ENCODE measurements at regions not wholly inside any gene's neighbourhood (a gene's known extent, or its start where the extent isn't known, plus 50 kb on each side); places are given as distances from the start of the nearest gene placed in this dataset.
"Not testable (repeated sequence)": the region's sequence is repeated elsewhere in the genome, so short reads cannot be mapped to it uniquely, and the experiment has no call there.

DNA sequence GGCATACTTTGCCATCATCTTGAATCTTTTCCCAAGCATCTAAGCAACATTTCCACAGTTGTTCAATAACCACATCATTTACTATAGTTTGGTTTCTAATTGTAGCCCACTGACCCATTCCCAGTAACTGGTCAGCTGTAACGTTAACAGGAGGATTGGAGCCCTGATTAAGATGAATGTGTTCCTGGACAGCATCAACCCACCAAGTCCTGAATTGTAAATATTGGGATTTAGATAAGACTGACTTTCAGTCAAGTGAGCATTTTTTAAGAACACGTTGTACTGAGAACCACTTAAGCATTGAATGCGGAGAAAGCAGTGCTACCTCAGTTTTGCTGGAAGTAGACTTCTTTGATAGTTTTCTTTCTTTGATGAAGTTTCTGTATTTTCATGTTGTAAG lies 53.3 kb upstream of the ARL4D start:
- DNase-seq (ENCODE audit: low read depth in 2 of 2): not testable (repeated sequence)

DNA sequence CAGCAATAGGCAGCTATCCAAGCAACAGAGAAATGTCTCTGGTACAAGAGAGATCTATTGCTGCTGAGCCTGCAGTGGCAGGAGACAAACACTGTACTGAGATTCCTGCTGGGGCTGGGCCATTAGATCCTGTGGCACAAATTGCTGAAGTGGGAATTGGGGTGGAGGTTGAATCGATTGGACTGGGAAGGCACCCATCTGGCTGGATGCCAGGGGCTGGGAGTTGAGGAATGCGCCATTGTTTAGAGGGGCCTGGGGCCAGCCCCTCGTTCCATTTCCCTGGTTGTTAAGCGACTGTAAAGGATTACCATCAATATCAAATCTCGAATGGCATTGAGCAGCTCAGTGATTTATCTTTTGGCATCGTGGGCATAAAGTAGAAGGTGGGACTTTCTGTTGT lies 54.1 kb upstream of the ARL4D start:
- no peak for DNase-seq (ENCODE audit: low read depth in 2 of 2)

DNA sequence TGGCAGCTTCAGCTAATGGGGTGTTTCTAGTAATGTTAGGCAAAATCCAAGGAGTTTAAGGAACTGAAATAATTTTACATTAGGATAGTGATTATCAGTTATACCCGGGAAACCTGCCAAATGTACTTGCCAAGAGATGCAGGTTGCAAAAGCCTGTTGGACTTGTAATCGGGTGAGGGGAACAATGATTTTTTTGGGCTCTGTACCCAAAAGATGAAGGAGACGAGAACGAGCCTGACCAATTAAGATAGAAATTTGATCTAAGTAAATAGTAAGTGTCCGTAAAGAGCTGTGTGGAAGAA lies 56.3 kb upstream of the ARL4D start:
- no peak for DNase-seq (ENCODE audit: low read depth in 2 of 2)

DNA sequence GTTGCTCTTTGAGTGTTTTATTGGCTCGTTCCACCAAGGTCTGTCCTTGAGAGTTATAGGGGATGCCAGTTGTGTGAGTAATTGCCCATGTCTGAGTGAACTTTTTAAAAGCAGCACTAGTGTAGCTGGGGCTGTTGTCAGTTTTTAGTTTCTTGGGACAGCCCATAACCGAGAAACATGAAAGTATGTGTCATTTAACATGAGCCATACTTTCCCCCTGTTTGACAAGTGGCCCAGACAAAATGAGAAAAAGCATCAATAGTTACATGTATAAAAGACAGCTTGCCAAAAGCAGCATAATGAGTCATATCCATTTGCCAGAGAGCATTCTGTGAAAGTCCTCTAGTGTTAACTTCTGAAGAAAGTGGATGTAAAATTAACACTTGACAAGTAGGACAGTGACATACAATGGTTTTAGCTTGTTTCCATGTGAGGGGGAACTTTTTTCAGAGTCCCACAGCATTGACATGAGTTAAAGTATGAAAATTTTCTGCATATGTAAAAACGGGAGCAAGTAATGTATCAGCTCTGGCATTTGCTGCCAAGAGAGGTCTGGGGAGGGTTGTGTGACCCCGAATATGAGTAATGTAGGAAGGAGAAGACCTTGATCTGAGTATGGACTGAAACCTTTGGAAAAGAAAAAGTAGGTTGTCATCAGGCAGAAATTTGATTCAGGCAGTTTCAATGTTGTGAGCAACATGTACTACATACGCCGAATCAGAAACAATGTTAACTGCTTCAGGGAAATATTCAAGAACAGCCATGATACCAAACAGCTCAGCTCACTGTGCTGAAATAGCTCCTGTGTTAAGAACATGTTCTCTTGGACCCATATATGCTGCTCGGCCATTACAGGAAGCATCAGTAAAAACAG lies 56.8 kb upstream of the ARL4D start:
- DNase-seq (ENCODE audit: low read depth in 2 of 2): peak in 1 of 2 donors; percentile 22

DNA sequence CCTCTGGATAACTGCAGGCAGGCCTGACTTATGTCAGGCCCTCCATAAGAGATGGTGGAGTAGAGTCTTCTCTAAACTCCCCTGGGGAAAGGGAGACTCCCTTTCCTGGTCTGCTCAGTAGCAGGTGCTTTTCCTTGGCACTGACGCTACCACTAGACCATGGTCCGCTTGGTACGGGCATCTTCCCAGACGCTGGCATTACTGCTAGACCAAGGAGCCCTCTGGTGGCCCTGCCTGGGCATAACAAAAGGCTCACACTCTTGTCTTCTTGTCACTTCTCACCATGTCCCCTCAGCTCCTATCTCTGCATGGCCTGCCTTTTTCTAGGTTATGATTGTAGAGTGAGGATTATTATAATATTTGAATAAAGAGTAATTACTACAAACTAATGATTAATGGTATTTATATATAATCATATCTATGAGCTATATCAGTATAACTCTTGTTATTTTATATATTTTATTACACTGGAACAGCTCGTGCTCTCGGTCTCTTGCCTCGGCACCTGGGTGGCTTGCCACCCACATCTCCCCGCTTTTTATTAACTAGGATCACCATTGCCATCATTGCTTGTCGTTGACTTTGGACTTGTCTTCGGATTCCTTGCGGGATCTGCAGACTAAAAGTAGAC lies 59.8 kb upstream of the ARL4D start:
- DNase-seq (ENCODE audit: low read depth in 2 of 2): peak in 1 of 2 donors; percentile 34

DNA sequence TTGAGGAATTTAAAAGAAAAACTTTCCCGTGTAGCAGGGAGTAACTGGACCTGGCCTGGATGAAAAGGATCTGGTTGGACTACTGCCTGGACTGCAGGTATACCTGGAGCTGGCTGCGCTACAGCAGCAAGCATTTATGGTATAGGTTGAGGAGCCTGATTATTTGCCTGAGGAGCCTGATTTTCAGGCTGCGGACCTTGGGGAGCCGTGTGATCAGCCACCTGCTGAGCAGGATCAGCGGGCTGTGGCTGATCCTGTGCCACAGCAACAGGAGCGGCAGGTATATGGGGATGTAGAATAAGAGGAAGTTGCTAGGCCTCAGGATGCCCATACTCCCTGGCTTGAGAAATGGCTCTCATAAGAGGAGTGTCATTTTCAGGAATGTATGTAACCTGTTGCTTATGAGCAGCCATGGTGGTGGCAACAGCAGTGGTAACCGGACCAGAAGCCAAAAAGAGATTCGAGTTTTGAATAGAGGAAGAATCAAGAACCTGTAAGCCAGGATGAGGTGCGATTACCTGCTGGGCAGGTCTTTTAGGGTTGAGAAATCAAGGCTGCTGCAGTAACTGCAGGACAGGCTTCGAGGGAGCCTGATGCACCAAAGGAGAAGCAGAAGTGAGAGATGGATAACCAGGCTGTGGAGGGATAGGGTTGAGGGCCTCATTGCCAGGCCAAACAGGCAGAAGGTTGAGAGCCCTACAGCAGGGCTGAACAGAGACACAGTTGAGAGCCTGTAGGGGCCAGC lies 60.9 kb upstream of the ARL4D start:
- DNase-seq (ENCODE audit: low read depth in 2 of 2): no peak

DNA sequence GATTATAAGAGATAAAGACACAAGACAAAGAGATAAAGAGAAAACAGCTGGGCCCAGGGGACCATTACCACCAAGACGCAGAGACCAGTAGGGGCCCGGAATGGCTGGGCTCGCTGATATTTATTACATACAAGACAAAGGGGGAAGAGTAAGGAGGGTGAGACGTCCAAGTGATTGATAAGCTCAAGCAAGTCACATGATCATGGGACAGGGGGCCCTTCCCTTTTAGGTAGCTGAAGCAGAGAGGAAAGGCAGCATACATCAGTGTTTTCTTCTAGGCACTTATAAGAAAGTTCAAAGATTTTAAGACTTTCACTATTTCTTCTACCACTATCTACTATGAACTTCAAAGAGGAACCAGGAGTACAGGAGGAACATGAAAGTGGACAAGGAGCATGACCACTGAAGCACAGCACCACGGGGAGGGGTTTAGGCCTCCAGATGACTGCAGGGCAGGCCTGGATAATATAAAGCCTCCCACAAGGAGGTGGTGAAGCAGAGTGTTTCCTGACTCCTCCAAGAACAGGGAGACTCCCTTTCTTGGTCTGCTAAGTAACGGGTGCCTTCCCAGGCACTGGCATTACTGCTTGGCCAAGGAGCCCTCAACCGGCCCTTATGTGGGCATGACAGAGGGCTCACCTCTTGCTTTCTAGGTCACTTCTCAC lies 63.9 kb upstream of the ARL4D start:
- DNase-seq (ENCODE audit: low read depth in 2 of 2): no peak

DNA sequence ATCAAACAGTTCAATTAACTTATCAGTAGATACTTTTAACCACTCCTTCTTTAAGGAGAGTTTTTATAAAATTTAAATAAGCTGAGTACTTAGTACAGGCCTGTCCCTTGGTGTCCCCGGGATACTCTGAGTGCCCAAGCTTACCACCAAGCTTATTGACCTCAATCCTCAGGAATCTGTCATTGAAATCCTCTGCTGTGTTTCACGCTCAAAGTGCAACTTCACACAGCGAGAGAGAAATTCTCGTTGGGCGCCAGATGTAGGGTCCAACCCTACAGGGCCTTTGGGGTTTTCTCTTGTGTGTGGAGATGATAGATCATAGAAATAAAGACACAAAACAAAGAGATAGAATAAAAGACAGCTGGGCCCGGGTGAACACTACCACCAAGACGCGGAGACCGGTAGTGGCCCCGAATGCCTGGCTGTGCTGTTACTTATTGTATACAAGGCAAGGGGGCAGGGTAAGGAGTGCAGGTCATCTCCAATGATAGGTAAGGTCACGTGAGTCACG lies 65.3 kb upstream of the ARL4D start:
- no peak for DNase-seq (ENCODE audit: low read depth in 2 of 2)

DNA sequence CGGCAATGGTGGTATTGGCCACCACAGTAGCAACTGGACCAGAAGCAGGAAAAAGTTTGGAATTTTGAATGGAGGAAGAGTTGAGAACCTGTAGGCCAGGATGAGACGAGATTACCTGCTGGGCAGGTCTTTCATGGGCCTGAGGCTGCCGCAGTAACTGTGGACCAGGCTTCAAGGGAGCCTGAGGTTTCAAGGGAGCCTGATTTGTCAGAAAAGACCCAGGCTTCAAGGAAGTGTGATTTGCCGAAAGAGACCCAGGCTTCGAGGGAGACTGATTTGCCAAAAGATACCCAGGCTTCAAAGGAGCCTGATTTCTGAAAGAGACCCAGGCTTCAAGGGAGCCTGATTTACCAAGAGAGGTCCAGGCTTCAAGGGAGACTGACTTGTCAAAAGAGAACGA lies 66.6 kb upstream of the ARL4D start:
- DNase-seq (ENCODE audit: low read depth in 2 of 2): no peak

DNA sequence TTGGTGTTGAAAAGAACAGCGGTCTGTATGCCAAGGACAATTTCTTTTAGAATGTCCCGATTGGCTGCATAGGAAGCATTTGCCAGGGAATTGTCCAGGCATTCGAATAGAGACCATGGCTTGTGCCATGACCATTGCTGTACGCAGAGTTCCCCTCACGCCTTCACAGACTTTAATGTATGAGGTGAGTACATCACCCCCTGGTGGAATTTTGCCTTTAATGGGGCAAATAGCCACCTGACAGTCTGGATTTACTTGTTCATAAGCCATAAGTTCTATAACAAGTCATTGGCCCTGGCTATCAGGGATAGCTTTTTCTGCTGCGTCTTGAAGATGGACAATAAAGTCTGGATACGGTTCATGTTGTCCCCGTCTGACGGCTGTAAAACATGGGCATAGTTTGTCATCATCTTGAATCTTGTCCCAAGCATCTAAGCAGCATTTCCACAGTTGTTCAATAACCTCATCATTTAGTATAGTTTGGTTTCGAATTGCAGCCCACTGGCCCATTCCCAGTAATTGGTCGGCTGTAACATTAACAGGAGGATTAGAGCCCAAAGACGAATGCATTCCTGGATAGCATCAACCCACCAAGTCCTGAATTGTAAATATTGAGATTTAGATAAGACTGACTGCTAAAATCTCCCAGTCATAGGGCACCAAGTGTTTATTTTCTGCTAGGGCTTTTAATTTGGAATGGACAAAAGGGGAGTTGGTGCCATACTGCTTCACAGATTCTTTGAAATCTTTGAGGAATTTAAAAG lies 67.7 kb upstream of the ARL4D start:
- no peak for DNase-seq (ENCODE audit: low read depth in 2 of 2)

DNA sequence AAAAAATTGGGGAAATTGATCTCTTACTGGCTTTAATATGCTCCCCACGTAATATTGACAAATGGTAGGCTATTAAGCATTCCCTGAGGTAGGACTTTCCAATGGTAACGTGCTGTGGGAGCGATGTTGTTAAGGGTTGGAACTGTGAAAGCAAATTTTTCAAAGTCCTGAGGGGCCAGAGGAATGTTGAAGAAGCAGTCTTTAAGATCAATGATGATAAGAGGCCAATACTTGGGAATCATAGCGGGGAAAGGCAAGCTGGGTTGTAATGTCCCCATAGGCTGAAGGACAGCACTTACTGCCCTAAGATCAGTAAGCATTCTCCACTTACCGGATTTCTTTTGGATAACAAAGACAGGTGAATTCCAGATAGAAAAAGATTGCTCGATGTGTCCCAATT lies 69.6 kb upstream of the ARL4D start:
- DNase-seq (ENCODE audit: low read depth in 2 of 2): no peak

DNA sequence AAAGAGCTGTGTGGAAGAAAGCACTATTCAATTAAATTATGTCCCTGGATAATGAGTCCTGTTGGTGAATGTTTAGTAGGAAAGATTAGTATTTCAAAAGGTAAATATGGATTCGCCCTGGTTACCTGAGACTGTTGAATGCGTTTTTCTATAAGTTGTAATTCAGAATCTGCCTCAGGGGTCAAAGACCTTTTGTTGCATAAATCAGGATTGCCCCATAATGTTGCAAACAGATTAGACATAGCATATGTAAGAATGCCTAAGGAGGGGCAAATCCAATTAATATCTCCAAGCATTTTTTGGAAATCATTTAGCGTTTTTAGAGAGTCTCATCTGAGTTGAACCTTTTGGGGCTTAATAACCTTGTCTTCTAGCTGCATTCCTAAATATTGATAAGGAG lies 70.1 kb upstream of the ARL4D start:
- DNase-seq (ENCODE audit: low read depth in 2 of 2): no peak

DNA sequence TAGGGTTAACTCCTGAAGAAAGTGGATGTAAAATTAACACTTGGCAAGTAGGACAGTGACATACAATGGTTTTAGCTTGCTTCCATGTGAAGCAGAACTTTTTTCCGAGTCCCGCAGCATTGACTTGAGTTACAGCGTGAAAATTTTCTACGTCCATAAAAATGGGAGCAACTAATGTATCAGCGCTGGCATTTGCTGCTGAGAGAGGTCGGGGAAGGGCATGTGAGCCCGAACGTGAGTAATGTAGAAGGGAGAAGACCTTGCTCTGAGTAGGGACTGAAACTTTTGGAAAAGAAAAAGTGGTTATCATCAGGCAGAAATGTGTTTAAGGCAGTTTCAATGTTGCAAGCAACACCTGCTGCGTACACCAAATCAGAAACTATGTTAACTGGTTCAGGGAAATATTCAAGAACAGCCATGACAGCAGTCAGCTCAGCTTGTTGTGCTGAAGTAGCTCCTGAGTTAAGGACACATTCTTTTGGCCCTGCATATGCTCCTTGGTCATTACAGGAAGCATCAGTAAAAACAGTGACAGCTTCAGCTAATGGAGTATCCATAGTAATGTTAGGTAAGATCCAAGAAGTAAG lies 70.9 kb upstream of the ARL4D start:
- DNase-seq (ENCODE audit: low read depth in 2 of 2): no peak

DNA sequence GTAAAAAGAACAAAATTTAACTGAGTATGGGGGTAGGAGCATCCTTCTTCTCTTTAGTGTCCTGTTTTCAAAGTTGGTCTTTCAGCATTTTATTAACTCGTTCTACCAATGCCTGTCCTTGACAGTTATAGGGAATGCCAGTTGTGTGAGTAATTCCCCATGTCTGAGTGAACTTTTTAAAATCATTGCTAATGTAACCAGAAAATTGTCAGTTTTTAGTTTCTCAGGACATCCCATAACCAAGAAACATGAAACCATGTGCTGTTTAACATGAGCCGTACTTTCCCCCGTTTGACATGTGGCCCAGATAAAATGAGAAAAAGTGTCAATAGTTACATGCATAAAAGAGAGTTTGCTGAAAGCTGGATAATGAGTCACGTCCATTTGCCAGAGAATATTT lies 71.4 kb upstream of the ARL4D start:
- DNase-seq (ENCODE audit: low read depth in 2 of 2): no peak

DNA sequence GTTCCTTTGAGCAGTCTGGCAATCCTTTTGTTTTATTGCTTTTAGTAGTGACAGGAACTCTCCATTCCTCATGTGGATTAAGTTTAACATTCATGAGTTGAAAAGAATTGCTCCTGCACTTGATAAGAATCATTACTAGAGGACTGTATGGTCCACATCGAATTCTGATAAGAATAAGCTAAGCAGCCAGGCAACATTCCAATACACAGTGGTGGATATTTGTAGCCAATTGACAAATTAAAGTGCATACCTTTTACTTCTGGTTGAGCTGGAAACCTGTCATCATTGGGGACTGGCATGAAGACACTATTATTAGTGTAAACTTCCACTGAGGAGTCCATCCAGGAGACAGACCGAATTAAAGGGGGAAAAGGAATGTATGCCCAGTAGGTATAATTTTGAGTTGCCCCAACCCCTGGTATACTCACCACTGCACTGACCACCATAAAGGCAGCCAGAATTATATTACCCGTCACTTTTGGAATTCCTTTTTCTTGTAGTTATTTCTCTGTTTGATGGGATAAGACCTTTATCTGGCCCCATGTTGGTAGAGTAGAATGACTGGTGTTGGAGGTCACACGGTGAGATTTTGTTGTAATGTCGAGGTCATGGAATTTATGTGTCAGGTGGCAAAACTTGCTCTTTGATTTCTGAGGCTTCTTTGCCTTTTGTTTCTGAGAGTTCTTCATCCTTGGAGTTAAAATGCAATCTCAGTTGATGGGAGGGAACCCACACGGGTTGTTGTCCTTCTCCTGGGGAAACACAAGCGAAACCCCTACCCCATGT lies 72.1 kb upstream of the ARL4D start:
- DNase-seq (ENCODE audit: low read depth in 2 of 2): no peak

DNA sequence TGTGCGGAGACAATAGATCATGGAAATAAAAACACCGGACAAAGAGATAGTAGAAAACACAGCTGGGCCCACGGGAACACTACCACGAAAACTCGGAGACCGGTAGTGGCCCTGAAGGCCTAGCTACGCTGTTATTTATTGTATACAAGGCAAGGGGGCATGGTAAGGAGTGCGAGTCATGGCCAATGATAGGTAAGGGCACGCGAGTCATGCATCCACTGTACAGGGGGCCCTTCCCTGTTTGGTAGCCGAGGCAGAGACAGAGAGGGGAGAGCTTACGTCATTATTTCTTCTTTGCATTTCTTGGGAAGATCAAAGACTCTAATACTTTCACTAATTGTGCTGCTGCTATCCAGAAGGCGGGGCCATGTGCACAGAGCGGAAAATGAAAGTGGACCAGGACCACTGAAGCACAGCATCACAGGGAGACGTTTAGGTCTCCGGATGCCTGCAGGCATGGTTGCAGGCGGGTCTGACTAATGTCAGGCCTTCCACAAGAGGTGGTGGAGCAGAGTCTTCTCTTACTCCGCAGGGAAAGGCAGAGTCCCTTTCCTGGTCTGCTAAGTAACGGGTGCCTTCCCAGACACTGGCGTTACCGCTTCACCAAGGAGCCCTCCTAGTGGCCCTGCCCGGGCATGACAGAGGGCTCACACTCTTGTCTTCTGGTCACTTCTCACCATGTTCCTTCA lies 74.4 kb upstream of the ARL4D start:
- DNase-seq (ENCODE audit: low read depth in 2 of 2): no peak

DNA sequence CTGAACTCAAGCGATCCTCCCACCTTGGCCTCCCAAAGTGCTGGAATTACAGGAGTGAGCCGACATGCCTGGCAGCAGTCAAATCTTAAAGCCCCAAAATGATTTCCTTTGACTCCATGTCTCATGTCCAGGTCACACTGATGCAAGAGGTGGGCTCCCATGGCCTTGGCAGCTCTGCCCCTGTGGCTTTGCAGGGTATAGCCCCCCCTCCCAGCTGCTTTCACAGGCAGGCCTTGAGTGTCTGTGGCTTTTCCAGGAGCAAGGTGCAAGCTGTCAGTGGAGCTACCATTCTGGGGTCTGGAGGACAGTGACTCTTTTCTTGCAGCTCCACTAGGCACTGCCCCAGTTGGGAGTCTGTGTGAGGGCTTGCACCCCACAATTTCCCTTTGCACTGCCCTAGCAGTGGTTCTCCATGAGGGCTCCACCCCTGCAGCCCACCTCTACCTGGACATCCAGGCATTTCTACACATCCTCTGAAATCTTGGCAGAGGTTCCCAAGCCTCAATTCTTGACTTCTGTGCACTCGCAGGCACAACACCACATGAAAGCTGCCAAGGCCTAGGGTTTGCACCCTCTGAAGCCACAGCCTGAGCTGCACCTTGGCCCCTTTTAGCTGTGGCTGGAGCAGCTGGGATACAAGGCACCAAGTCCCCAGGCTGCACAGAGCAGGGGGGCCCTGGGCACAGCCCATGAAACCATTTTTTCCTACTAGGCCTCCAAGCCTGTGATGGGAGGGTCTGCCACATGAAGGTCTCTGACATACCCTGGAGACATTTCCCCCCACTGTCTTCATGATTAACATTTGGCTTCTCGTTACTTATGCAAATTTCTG lies 79.3 kb upstream of the ARL4D start:
- no peak for DNase-seq (ENCODE audit: low read depth in 2 of 2)

DNA sequence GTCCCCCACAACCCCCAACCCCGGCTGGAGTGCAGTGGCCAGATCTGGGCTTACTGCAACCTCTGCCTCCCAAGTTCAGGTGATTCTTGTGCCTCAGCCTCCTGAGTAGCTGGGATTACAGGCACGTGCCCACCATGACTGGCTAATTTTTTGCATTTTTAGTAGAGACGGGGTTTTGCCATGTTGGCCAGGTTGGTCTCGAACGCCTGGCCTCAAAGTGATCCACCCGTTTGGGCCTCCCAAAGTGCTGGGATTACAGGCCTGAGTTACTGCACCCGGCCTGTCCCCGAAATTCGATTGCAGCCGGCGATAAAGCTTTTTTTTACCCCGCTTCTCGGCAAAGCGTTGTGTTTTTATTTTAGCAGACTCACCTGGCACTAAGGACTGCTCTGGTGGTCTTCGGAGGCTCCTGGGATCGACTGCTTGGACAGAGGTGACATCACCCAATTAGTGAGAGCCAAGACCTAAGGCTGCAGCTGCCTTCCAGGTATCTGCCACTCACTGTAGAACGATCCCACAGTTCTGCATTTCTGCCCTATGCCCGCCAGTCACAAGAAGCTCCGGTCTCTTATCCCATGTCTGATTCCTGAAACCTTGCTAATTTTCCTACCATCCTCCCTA lies 82.2 kb upstream of the ARL4D start:
- no peak for DNase-seq (ENCODE audit: low read depth in 2 of 2)

Data from stimulated activated CD8-positive, alpha-beta memory T cell treated with anti-CD3 and anti-CD28 coated beads, Interleukin-15, amount 100 ng/mL, for 48 hours (primary cell).